WERI-Rb-1 (cell line): ENCODE measurements at regions not wholly inside any gene's neighbourhood (a gene's known extent, or its start where the extent isn't known, plus 50 kb on each side); places are given as distances from the start of the nearest gene placed in this dataset.
A peak's percentile ranks its signal among the peaks of the same experiment; 100 is the strongest.

Experiments used
- DNase-seq: peaks from one replicate; pipeline ENCODE4 v3.0.0-alpha.2; 2020
- H3K27ac ChIP-seq: fragments of 250-450 bp; sonication (Bioruptor Pico); 2 replicates; pipeline ENCODE4 v1.5.1; 2020; ENCODE audit warnings: mild to moderate bottlenecking, moderate library complexity
- H3K27me3 ChIP-seq: fragments of 250-450 bp; sonication (Bioruptor Pico); 2 replicates; pipeline ENCODE4 v1.5.1; 2021; ENCODE audit warnings: mild to moderate bottlenecking, low read depth, moderate library complexity; ENCODE audit not compliant: insufficient read depth, severe bottlenecking
- H3K36me3 ChIP-seq: fragments of 250-450 bp; sonication (Bioruptor Pico); 2 replicates; pipeline ENCODE4 v1.5.1; 2020; ENCODE audit warnings: mild to moderate bottlenecking, moderate library complexity
- H3K4me3 ChIP-seq: 2 replicates; pipeline ENCODE4 v1.5.1; 2011; ENCODE audit warnings: low read depth, mild to moderate bottlenecking, control low read depth, low read length
- H3K9me3 ChIP-seq: fragments of 250-450 bp; sonication (Bioruptor Pico); 2 replicates; pipeline ENCODE4 v1.5.1; 2021; ENCODE audit warnings: mild to moderate bottlenecking, moderate library complexity; ENCODE audit not compliant: severe bottlenecking
- TF ChIP-seq, protein P1 (sequence below): IDR thresholded peaks from 2 replicates; pipeline ENCODE4 v1.5.1; 2011; ENCODE audit warnings: low read depth, mild to moderate bottlenecking, control low read depth, inconsistent platforms, low read length

DNA sequence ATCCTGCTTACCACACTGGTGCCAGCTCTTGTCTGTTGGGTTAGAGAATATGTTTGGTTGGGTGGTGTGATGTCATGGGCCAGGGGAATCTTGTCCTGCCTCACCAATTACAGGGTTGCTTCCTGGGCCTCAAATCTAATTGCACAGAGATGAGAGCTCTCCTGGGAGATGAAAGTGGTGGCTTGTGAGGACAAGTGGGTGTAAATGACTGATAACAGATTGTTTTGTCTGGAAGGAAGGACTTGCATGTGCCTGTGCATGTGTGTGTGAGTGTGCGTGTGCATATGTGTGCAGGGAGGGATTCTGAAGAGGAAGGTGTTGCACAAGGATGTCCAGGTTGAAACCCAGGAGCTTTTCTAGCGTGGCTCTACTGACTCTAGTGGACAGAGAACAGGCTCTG is 271.9 kb downstream of the LOXHD1 start:
- Histone ChIP-seq H3K27me3 (no peaks in the 10 kb centered on the region), H3K9me3 (no peaks in the 10 kb centered on the region), H3K27ac (no peak overlapping the region), H3K4me3 (no peak overlapping the region), H3K36me3 (no peaks in the 10 kb centered on the region)
- DNase-seq: no peak
- TF ChIP-seq, protein P1, sequence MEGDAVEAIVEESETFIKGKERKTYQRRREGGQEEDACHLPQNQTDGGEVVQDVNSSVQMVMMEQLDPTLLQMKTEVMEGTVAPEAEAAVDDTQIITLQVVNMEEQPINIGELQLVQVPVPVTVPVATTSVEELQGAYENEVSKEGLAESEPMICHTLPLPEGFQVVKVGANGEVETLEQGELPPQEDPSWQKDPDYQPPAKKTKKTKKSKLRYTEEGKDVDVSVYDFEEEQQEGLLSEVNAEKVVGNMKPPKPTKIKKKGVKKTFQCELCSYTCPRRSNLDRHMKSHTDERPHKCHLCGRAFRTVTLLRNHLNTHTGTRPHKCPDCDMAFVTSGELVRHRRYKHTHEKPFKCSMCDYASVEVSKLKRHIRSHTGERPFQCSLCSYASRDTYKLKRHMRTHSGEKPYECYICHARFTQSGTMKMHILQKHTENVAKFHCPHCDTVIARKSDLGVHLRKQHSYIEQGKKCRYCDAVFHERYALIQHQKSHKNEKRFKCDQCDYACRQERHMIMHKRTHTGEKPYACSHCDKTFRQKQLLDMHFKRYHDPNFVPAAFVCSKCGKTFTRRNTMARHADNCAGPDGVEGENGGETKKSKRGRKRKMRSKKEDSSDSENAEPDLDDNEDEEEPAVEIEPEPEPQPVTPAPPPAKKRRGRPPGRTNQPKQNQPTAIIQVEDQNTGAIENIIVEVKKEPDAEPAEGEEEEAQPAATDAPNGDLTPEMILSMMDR: no peak

DNA sequence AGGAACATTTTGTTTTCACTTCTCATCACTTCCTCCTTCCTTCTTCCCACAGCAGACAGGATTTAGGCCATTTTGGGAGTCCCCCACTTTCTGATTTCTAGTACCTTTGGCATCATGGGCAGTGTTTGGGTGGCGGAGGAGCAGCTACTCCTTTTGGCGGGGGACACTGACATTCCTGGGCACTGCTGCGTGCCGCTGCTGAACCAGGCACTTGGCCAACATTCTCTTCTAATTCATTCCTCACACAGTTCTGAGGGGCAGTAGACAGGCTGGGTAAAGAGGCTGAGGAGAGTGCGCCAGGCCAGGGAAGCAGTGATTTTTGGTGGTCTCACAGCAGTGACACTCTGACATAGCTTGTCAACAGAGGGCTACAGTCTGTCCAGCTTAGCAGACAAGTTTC is 270.2 kb downstream of the LOXHD1 start:
- TF ChIP-seq, protein P1: no peak
- no peak overlapping the region for H3K4me3 ChIP-seq
- DNase-seq: no peak
- no peaks in the 10 kb centered on the region for H3K9me3 ChIP-seq
- H3K36me3 ChIP-seq: no peaks in the 10 kb centered on the region
- H3K27ac ChIP-seq: no peak overlapping the region
- no peaks in the 10 kb centered on the region for H3K27me3 ChIP-seq

DNA sequence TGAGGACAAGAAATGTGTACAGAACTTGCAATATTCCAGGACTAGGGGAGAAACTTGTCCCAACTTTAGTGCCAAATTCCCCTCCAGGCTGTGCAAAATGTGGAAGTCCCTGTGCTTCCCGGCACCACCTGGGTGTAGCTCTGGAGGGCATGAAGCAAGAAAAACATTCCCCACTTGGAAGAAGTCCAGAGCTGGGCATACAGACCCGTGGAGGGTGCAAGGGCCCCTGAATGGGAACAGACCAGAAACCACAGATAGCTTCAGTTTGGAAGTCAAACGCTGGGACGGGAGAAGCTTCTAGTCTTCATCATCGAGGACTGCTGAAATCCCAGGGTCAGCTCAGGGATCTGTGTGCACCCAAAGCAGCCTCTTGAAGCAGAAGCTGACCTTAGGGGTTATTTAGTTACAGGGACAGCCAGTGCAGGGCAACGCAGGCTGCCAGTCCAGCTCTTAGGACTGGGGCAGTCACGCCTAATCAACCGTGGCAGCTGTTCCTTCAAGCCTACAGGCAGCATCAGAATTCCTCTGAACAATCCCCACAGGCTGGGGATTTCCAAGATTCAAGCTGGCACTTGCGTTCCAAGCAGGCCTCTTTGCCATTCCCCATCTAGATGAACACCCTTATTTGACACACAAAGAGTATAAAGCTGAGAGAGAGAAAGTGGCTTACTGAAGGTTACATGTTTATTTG is 269.4 kb downstream of the LOXHD1 start:
- peak; percentile 67 for DNase-seq
- Histone ChIP-seq H3K36me3 (no peaks in the 10 kb centered on the region), H3K4me3 (no peak overlapping the region), H3K27me3 (no peaks in the 10 kb centered on the region), H3K9me3 (no peaks in the 10 kb centered on the region), H3K27ac (no peak overlapping the region)
- TF ChIP-seq, protein P1: no peak

DNA sequence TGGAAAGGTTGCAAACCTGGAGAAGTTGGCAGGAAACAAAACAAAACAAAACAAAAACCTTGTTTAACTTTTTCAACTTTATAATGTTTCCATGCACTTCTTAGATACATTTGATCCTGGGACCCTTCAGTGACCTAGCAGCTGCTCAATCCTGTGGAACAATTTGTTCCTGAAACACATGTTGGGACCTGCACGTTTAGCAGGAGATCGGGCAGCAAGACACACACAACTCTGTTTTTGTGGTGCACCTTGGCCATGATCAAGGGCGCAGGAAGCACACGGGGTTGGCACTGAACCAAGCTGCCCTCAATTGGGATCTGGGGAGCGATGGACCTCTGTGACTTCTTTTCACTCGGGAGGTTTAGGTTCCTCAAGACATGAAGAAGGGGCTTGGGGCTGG is 268.7 kb downstream of the LOXHD1 start:
- Histone ChIP-seq H3K27ac (no peak overlapping the region), H3K36me3 (no peaks in the 10 kb centered on the region), H3K9me3 (no peaks in the 10 kb centered on the region), H3K27me3 (no peaks in the 10 kb centered on the region), H3K4me3 (no peak overlapping the region)
- TF ChIP-seq, protein P1: no peak
- DNase-seq: no peak

DNA sequence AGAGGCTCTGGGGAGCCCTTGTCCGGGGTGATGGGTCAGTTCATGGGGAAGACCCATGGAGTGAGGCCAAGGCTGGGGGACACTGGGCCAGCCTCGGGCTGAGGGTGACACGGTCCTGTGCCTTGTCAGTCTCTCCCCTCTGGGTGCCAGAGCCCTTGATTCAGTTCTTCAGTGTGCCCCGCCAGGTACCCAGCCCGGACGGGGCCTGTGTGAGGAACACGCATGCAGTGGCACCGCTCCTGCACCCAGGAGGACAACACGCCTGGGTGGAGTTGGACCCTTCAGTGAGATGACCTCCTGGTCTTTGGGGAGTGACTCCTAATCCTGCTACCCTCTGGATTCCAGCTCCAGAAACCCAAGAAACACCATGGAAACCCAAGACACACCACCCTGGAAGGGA is 264.4 kb downstream of the LOXHD1 start:
- Histone ChIP-seq H3K36me3 (no peaks in the 10 kb centered on the region), H3K27me3 (no peaks in the 10 kb centered on the region), H3K9me3 (no peaks in the 10 kb centered on the region), H3K4me3 (no peak overlapping the region), H3K27ac (no peak overlapping the region)
- DNase-seq: no peak
- TF ChIP-seq, protein P1: no peak

DNA sequence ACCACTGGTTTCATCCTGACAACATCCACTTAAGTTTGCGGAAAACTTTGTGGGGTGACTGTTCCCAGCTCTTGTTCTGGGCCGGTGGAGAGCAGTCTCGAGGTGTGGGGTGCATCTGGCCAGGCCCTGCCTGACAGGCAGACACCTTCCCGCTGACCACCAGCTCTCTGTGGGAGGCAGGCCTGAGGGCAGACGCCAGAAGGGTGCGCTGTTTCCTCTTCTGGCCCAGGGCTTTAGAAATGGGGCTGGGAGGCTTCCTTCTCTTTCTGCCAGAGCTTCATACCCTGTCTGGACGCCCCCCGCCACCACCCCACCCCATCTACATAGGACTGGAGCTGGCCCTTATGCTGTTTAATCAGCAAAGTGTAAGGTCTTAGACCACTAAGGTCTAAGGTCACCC is 263.8 kb downstream of the LOXHD1 start:
- peak; percentile 65 for DNase-seq
- H3K27ac ChIP-seq: no peak overlapping the region
- TF ChIP-seq, protein P1: peak; percentile 93

More for the DNA sequence above, 263.8 kb downstream of the LOXHD1 start:
- no peaks in the 10 kb centered on the region for H3K27me3 ChIP-seq
- no peaks in the 10 kb centered on the region for H3K9me3 ChIP-seq
- H3K36me3 ChIP-seq: no peaks in the 10 kb centered on the region
- no peak overlapping the region for H3K4me3 ChIP-seq
